ELF-1 (cell line): ENCODE measurements at regions not wholly inside any gene's neighbourhood (a gene's known extent, or its start where the extent isn't known, plus 50 kb on each side); places are given as distances from the start of the nearest gene placed in this dataset.

ENCODE experiments used
- DNase-seq: peaks from one replicate; pipeline ENCODE4 v3.0.0-alpha.2; 2016; ENCODE audit warnings: low read depth, low spot score

DNA sequence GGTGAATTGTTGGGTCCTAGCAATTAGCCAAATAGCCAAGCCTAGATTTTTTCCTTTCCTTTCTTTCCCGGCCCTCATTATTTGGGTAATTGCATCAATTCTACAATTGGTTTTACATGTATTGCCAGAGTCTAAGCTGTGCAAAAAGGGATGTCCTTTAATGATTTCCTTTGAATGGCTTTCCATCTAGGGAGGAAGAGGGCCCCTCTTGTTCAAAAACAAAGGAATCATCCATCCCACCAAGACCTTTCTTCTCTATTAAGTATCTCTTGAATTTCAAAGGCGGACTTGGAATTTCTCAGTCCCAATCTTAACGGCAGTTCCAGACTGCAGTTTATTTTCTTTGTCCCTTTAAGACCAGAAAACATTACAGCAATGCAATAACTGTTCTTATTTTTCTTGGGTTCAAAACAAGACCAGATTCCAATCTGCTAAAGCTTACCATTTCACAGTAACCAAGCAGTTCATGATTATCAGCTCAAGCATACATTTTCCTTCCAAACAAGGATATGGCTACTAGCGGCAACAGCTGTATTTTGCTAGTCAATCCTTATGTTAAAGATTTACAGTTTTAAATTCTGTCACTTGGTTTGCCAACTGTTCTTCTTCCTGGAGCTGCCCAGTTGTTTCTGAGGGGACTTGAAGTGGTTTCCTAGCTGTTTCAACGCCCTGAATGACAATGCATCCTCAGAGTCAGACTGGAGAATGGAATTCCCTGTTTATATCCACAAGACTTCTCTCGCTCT is 91.4 kb upstream of the LRIG1 start:
- peak; percentile 60 for DNase-seq

- DNase-seq, result peak; percentile 83
Measured at GRCh38 chr3:66592927-66593625, 92.3 kb upstream of the LRIG1 start.

GRCh38 chr3:66593978-66594377 is 93.2 kb upstream of the LRIG1 start:
- DNase-seq, result no peak

- no peak for DNase-seq
Measured at GRCh38 chr3:66597308-66597863, 96.6 kb upstream of the LRIG1 start.

- no peak for DNase-seq
Measured at GRCh38 chr3:66598168-66598567, 97.3 kb upstream of the LRIG1 start.

GRCh38 chr3:66602237-66602636 is 101.4 kb upstream of the LRIG1 start:
- no peak for DNase-seq

DNA sequence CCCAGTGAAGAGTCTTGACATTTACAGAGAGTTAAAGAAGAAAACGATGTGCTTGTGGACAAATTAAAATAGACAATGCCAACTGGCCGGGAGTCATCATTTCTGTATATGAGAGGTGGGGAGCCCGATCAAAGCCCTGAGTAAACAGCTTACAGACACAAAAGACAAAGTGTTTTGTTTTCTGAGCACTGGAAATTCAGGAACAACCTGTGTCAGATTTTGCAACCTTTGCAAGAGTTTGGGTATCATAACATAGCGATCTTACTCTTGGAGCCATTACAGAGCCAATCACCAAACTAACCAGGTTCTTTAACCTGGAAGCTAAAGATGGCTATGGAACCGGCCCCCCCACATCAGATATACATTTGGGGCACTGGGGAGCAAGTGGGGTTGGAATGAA is 101.9 kb upstream of the LRIG1 start:
- no peak for DNase-seq

DNA sequence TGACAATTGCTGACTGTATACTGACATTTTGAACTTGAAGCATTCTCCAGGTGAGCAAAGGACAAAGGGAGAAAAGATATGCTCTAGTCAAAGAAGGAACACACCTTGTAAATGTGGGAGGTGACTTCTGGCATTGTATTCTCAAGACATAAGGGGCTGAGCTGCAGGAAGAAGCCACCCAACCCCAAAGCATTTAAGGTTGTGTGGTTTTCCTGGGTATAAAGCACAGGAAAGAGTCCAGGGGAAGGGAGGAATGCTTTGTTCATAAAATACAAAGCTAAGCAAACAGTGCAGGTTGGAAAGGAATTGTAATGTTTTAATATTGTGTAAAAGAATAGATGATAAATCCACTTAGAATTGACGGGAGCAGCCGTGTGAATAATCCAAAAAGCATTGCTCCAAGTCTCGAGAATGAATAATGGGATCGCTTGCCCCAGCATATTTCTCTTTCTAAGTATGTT is 102.4 kb upstream of the LRIG1 start:
- no peak for DNase-seq

- no peak for DNase-seq
Measured at GRCh38 chr3:66604481-66604880, 103.7 kb upstream of the LRIG1 start.

DNA sequence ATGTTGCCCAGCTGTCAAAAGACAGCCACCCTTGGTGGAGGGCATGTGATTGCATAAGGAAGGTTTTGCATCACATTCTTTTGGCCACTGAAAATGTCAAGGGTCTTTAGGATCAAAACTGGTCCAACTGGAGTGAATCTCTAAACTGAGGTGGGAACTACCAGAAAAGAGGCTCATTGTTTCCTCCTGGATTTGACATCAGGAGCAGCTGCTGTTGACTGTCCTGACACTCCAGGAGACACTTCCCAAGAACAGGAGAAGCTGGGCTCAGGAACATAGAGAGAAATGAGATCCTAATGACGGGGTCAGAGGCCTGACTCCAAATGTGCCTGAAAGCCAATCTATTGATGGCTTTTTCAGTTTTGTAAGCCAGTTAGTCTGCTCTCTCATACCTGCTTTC is 105.3 kb upstream of the LRIG1 start:
- DNase-seq, result no peak

DNA sequence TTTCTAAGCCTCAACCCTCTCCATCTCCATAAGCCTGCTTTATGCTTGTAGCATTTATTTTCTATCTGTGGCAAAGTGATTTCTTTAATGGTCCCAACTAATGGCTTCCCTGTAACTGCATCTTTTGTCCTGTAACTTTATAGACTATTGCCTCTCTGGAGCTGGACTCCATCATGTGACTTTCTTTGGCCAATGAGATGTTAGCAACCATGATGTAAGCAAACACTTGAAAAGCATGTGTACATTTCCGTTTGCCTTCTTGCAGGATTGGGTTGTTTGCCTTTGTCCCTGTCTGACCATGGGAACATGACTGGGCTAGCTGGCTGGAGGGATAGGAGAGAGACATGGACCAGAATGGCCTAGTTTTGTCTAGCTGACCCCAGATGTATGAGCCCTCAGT is 106.0 kb upstream of the LRIG1 start:
- DNase-seq, result no peak

DNA sequence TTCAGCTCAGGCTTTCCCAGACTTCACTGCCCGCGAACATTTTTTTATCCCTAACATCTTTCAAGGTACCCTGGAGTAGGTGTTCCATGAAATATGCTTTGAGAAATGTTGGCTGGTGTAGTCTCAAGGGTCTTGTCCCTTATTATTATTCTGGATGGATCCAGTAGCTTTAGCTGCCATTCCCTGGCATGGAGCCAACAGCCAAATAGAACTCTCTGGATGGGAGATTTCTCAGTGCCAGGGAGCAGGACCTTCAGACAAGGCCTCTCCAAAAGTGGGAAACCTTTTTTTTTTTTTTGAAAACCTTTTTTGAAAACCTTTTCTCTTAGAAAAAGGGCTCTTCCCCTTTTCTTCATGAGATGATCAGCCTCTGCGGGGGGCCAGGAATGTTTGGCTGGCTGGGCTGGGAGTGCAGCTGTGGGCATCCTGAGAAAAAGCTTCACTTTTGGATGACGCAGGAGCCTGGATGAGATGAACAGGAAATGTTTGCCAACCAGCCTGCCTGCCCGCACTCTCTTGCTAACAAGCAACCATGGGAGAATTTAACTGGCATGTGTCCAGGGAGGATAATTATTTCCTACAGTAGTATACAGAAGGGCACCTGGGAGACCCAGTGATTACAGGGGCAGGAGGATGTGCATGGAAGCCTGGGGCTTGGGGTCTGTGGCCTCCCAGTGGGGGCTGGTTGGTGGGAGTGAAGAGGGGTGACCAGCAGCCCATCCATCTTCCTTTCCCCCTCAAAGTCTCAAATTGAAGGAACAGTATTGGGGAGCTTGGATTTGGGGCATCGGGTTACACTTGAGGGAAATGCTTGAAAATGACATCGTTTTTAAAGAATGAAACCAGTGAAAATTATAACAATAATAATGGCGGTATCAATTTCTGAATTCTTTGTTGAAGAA is 109.1 kb upstream of the LRIG1 start:
- peak; percentile 64 for DNase-seq

DNA sequence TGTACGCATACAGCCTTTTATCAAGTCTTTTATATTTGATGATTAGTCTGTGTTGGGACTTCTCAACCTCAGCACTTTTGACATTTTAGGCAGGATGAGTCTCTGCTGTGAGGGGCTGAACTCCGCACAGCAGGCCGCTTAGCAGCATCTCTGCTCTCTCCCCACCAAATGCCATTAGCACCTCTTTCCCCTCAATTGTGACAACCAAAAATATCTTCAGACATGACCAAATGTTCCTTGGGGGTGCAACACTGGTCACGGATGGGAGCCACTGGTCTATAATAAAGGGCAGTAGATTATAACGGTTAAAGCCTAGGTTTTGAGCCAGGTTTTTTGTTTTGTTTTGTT is 109.7 kb upstream of the LRIG1 start:
- no peak for DNase-seq

GRCh38 chr3:66615643-66616301 is 115.0 kb upstream of the LRIG1 start:
- no peak for DNase-seq

GRCh38 chr3:66617351-66617750 is 116.5 kb upstream of the LRIG1 start:
- DNase-seq, result no peak

- DNase-seq, result no peak
Measured at GRCh38 chr3:66618066-66618465, 117.2 kb upstream of the LRIG1 start.

DNA sequence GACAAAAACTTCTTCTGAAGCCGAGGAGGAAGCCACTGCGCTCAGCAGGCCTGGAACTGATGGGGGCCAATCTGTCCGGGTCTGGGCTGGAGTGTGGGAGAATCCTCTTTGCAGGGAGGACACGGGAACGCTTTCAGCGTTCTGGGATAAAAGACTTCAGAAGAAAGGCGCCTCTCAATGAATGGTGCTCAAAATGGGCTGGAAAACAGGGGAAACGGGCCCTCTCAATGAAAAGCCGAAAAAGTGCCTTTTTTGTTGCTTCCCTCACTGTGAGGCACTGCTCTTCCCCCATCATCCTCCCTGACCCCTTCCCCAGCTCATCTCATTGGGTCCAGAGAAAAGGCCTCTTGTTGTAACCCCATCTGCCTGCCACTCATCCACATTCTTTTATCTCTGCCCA is 119.5 kb upstream of the LRIG1 start:
- no peak for DNase-seq

GRCh38 chr3:66622756-66623457 is 122.1 kb upstream of the LRIG1 start:
- DNase-seq, result no peak

DNA sequence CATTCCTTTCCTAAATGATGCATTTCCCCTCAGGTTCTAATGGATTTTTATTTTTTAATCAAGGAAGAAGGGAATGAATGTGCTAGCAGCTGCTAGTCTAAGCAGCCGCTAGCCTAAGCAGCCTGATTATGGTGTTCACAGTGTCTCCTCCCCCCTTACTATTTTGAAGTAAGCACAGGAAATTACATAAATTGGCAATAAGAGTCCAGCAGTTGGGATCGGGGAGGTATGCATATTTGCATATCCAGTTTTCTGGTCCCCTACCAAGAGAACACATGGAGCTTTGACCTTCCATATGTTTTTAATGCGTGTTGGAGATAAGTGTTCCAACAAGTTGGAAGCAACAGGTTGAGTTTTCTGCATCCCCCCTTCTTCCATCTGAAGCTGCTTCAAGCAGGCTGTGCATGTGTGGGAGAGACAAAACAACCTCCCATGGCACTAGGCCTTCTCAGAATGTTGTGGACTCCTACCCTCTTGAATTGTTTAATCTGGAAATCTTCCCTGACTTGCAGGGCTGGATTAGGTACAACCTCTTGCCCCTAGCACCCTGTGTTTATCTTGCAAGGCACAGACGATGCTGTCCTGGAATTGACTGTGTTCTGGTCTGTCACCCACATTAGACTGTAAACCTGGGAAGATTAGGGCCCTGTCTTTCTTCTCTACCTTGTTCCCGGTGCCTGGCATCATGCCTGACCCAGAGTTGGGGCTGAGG is 124.8 kb upstream of the LRIG1 start:
- no peak for DNase-seq
